ENCODE measurements at regions not wholly inside any gene's neighbourhood (a gene's known extent, or its start where the extent isn't known, plus 50 kb on each side); places are given as distances from the start of the nearest gene placed in this dataset.

GRCh38 chr7:52189153-52189778 lies 846.2 kb upstream of the POM121L12 start:
- TF ChIP-seq ZNF776 (tag by site-specific recombination; IDR thresholded peaks at IDR 0.05; ENCODE audit: borderline replicate concordance) (no peak), HOXA7 (CRISPR knock-in tag; IDR thresholded peaks at IDR 0.05; ENCODE audit: borderline replicate concordance) (no peak), ZNF830 (tag by site-specific recombination; IDR thresholded peaks at IDR 0.05; ENCODE audit: low read depth) (no peak), TCF7L2 (IDR thresholded peaks at IDR 0.05; ENCODE audit: borderline replicate concordance, low read depth, low read length) (no peak), CTCF (tag by site-specific recombination; IDR thresholded peaks at IDR 0.05) (no peak)

Measured in HEK293 (cell line).